SU-DHL-6 (cell line): ENCODE measurements at regions not wholly inside any gene's neighbourhood (a gene's known extent, or its start where the extent isn't known, plus 50 kb on each side); places are given as distances from the start of the nearest gene placed in this dataset.

Experiments used
- H2AFZ ChIP-seq: fragments of 200-600 bp; sonication (generic); 2 replicates; pipeline ENCODE4 v1.6.1; 2014; ENCODE audit warnings: low read depth, mild to moderate bottlenecking, moderate library complexity, mixed read lengths, antibody characterized with exemption, low read length; ENCODE audit not compliant: severe bottlenecking
- H3F3A ChIP-seq: fragments of 200-600 bp; shearing (Covaris generic); 2 replicates; pipeline ENCODE4 v1.6.0; 2016; ENCODE audit warnings: antibody characterized with exemption, mild to moderate bottlenecking; ENCODE audit not compliant: insufficient read depth
- H3K27ac ChIP-seq: fragments of 200-600 bp; sonication (generic); 2 replicates; pipeline ENCODE4 v1.5.1; 2016; ENCODE audit warnings: low read depth, mild to moderate bottlenecking, low read length, moderate library complexity, mixed read lengths
- H3K27me3 ChIP-seq: fragments of 200-600 bp; sonication (generic), shearing (Covaris generic); 2 replicates; pipeline ENCODE4 v1.6.0; 2014; ENCODE audit warnings: mild to moderate bottlenecking, low read length
- H3K36me3 ChIP-seq: fragments of 200-600 bp; sonication (generic); 2 replicates; pipeline ENCODE4 v1.6.1; 2014; ENCODE audit warnings: mild to moderate bottlenecking, low read length, mixed read lengths
- H3K4me2 ChIP-seq: fragments of 300-600, 200-600 bp; shearing (Covaris generic), sonication (generic); 2 replicates; pipeline ENCODE4 v1.6.0; 2014; ENCODE audit warnings: low read length, low read depth, mild to moderate bottlenecking; ENCODE audit not compliant: poor library complexity, severe bottlenecking
- H3K4me3 ChIP-seq: fragments of 200-600 bp; sonication (generic); 2 replicates; pipeline ENCODE4 v1.5.1; 2014; ENCODE audit warnings: antibody characterized with exemption, low read length, mild to moderate bottlenecking, mixed read lengths; ENCODE audit not compliant: insufficient read depth, poor library complexity, severe bottlenecking
- H3K79me2 ChIP-seq: fragments of 200-600 bp; sonication (generic); 2 replicates; pipeline ENCODE4 v1.6.1; 2014; ENCODE audit warnings: mild to moderate bottlenecking, low read length, moderate library complexity; ENCODE audit not compliant: insufficient read depth
- H3K9ac ChIP-seq: fragments of 200-600 bp; sonication (generic); 2 replicates; pipeline ENCODE4 v1.7.0; 2014; ENCODE audit warnings: mild to moderate bottlenecking, low read length
- H3K9me2 ChIP-seq: fragments of 200-600 bp; sonication (generic); replicated peaks from 2 replicates; pipeline ENCODE4 v1.6.1; 2014; ENCODE audit warnings: low read length; ENCODE audit not compliant: insufficient read depth
- H3K9me3 ChIP-seq: fragments of 200-600 bp; sonication (generic); 2 replicates; pipeline ENCODE4 v1.6.1; 2014; ENCODE audit warnings: low read length, mixed read lengths; ENCODE audit not compliant: insufficient read depth
- H4K20me1 ChIP-seq: fragments of 200-600 bp; sonication (generic); 2 replicates; pipeline ENCODE4 v1.6.1; 2014; ENCODE audit warnings: low read depth, mild to moderate bottlenecking, antibody characterized with exemption, low read length, moderate library complexity, mixed read lengths
- CTCF ChIP-seq: fragments of 200-600 bp; sonication (generic); IDR thresholded peaks from one replicate; pipeline ENCODE4 v1.5.1; 2017; ENCODE audit warnings: antibody characterized with exemption, mild to moderate bottlenecking, low read length, moderate library complexity; ENCODE audit not compliant: insufficient read depth, poor library complexity, severe bottlenecking
- EZH2phosphoT487 ChIP-seq: fragments of 200-600 bp; sonication (generic), shearing (Covaris generic); conservative IDR thresholded peaks from 2 replicates; pipeline ENCODE4 v1.6.1; 2018; ENCODE audit warnings: mild to moderate bottlenecking, antibody characterized with exemption, low read length, moderate library complexity, mixed read lengths

- H3K9me2 ChIP-seq: no peaks in the 10 kb centered on the region
- TF ChIP-seq CTCF (no peak), EZH2phosphoT487 (no peak)
- H3K27ac ChIP-seq: no peak overlapping the region
Observed at GRCh38 chr3:117045143-117045542, 335.6 kb downstream of the TUSC7 start.

GRCh38 chr3:117047951-117048705, 338.5 kb downstream of the TUSC7 start:
- H3K4me3 ChIP-seq: no peak overlapping the region
- no peak overlapping the region for H2AFZ ChIP-seq
- H3K27ac ChIP-seq: no peak overlapping the region
- no peaks in the 10 kb centered on the region for H3K36me3 ChIP-seq
- no peak overlapping the region for H3K4me2 ChIP-seq
- no peaks in the 10 kb centered on the region for H3K9me3 ChIP-seq
- H3K9me2 ChIP-seq: no peaks in the 10 kb centered on the region
- no peaks in the 10 kb centered on the region for H3F3A ChIP-seq
- H3K79me2 ChIP-seq: no peaks in the 10 kb centered on the region
- H3K27me3 ChIP-seq: no peaks in the 10 kb centered on the region
- no peaks in the 10 kb centered on the region for H4K20me1 ChIP-seq
- H3K9ac ChIP-seq: no peak overlapping the region
- TF ChIP-seq CTCF: no peak
- TF ChIP-seq EZH2phosphoT487: no peak

More at GRCh38 chr3:117045143-117045542, 335.6 kb downstream of the TUSC7 start:
- Histone ChIP-seq H3K36me3 (no peaks in the 10 kb centered on the region), H3K4me2 (no peak overlapping the region), H2AFZ (no peak overlapping the region), H3K9ac (no peak overlapping the region), H3K9me3 (no peaks in the 10 kb centered on the region), H3K27me3 (no peaks in the 10 kb centered on the region), H3K4me3 (no peak overlapping the region), H3K79me2 (no peaks in the 10 kb centered on the region), H4K20me1 (no peaks in the 10 kb centered on the region), H3F3A (no peaks in the 10 kb centered on the region)

- Histone ChIP-seq H3K27me3 (no peaks in the 10 kb centered on the region), H3K4me2 (no peak overlapping the region), H3F3A (no peaks in the 10 kb centered on the region), H3K9ac (no peak overlapping the region), H3K36me3 (no peaks in the 10 kb centered on the region), H3K27ac (no peak overlapping the region), H3K79me2 (no peaks in the 10 kb centered on the region), H2AFZ (no peak overlapping the region), H3K9me3 (no peaks in the 10 kb centered on the region), H3K4me3 (no peak overlapping the region), H4K20me1 (no peaks in the 10 kb centered on the region), H3K9me2 (no peaks in the 10 kb centered on the region)
- TF ChIP-seq CTCF (no peak), EZH2phosphoT487 (no peak)
Observed at GRCh38 chr3:117052395-117052794, 342.8 kb downstream of the TUSC7 start.
